Heart right ventricle (tissue), 16 donors: ENCODE measurements at regions not wholly inside any gene's neighbourhood (a gene's known extent, or its start where the extent isn't known, plus 50 kb on each side); places are given as distances from the start of the nearest gene placed in this dataset.

ENCODE experiments used
- ATAC-seq, 8 donors: fragments of 200-7000 bp; cut with Tn5 transposase; one replicate each; pipeline ENCODE4 v1.9.1; 2020; ENCODE audit warnings: mild to moderate bottlenecking in 8 of 8, moderate library complexity in 8 of 8, moderate number of reproducible peaks in 1 of 8
- DNase-seq, 2 donors: peaks; one replicate each; pipeline ENCODE4 v3.0.0-alpha.2; 2020
- H3K27ac ChIP-seq, 10 donors: fragments of 200-600 bp; sonication (generic) in 2 of 10; one replicate each; pipeline versions ENCODE4 v1.5.0 to v1.8.0; 2020 to 2022; ENCODE audit warnings: mild to moderate bottlenecking in 3 of 10
- H3K27me3 ChIP-seq, 7 donors: fragments of 200-600 bp; one replicate each; pipeline ENCODE4 v1.8.0; 2021 to 2022; ENCODE audit warnings: mild to moderate bottlenecking in 2 of 7
- H3K36me3 ChIP-seq, 9 donors: fragments of 200-600 bp; sonication (generic) in 1 of 9; one replicate each; pipeline versions ENCODE4 v1.5.0 to v1.8.0; 2020 to 2022; ENCODE audit warnings: mild to moderate bottlenecking in 2 of 9
- H3K4me1 ChIP-seq, 9 donors: fragments of 200-600 bp; sonication (generic) in 1 of 9; one replicate each; pipeline versions ENCODE4 v1.5.0 to v1.8.0; 2020 to 2022; ENCODE audit warnings: mild to moderate bottlenecking in 4 of 9
- H3K4me3 ChIP-seq, 10 donors: fragments of 200-600 bp; sonication (generic) in 2 of 10; one replicate each; pipeline versions ENCODE4 v1.5.0 to v1.8.0; 2020 to 2022; ENCODE audit warnings: mild to moderate bottlenecking in 7 of 10, moderate library complexity in 2 of 10
- H3K9me3 ChIP-seq, 11 donors: fragments of 200-600 bp in 10 of 11; sonication (generic) in 2 of 11; one replicate each; pipeline versions ENCODE4 v1.5.0 to v1.8.0; 2013 to 2022; ENCODE audit warnings: mild to moderate bottlenecking in 2 of 11, control low read depth in 1 of 11, moderate library complexity in 1 of 11
- CTCF ChIP-seq, 9 donors: fragments of 200-600 bp; sonication (generic) in 2 of 9; IDR thresholded peaks; one replicate each; pipeline versions ENCODE4 v1.5.0 to v1.8.0; 2021 to 2022; ENCODE audit warnings: antibody characterized with exemption in 9 of 9, mild to moderate bottlenecking in 5 of 9, moderate library complexity in 1 of 9
- WGBS, 2 donors: extraction: QIAGEN DNeasy Blood & Tissue Kit; methylation state at CpG; one replicate each; pipeline ENCODE4 v1.1.7; 2013; ENCODE audit warnings: inconsistent platforms in 1 of 2; 5-methylcytosine and 5-hydroxymethylcytosine counted together
- intact Hi-C, 10 donors: fragments of 100-400 bp; cut with DNase I; formaldehyde crosslinking; loops; one replicate each; pipeline versions ENCODE4 v1.11.1 to v1.14.2; 2022
- donor health status: Arrhythmogenic right ventricular cardiomyopathy.
- donor health status: ischemic (EF 13 %, LVEDD 7.1; RV severe dilation, severe dysfunction).
- donor health status: healthy with polysubstance abuse.
- donor health status: DM: no; HTN: yes; CAD: no.
- donor health status: DM: no; HTN: no; CAD: no.
- donor health status: ischemic (EF 25% LVEDD 6.9; RV normal size, moderate dysfunction).
- donor health status: ischemic (EF 25% LVEDD 5.7; RV mildly dilated, moderate dysfunction).
- donor health status: healthy.
- donor health status: DM: yes; HTN: yes; CAD: no.
- donor health status: Ischemic cardiomyopathy.
- donor health status: ischemic (EF 35%, LVEDD 5.7; RV mildly dilated, moderate dysfunction).
- donor health status: nonischemic (EF 11% LVEDD 7.7; RV severe dilation, severe dysfunction).
- donor health status: DM: yes; HTN: yes; CAD: no.
- donor health status: PGD.
- donor health status: ischemic (EF 29% LVEDD 5.4; RV normal size, mild dysfunction).
- donor health status: nonischemic (EF 23%, LVEDD 6.1; RV moderate dilation, normal function).

- no peak overlapping the region for H3K4me3 ChIP-seq
- peaks cover 0 to 65% (median 31%) of the 10 kb centered on the region in 7 donors for H3K27me3 ChIP-seq
- no peak for TF ChIP-seq CTCF (IDR thresholded peaks at IDR 0.05)
- no peak for ATAC-seq
- intact Hi-C loops, result no loop called here
- no peaks in the 10 kb centered on the region for H3K4me1 ChIP-seq
- no peaks in the 10 kb centered on the region for H3K9me3 ChIP-seq
- H3K27ac ChIP-seq, result no peak overlapping the region
- WGBS, 2 donors, result 64 to 69% methylated on average over 4 of the region's 4 CpGs
- DNase-seq, result no peak
- H3K36me3 ChIP-seq, result no peaks in the 10 kb centered on the region
Measured at GRCh38 chr15:77689821-77690220, 57.1 kb upstream of the LINGO1 start.

- H3K27me3 ChIP-seq, result peaks cover 0 to 62% (median 29%) of the 10 kb centered on the region in 7 donors
- intact Hi-C loops, result no loop called here
Measured at GRCh38 chr15:77688693-77689092, 56.0 kb upstream of the LINGO1 start.

DNA sequence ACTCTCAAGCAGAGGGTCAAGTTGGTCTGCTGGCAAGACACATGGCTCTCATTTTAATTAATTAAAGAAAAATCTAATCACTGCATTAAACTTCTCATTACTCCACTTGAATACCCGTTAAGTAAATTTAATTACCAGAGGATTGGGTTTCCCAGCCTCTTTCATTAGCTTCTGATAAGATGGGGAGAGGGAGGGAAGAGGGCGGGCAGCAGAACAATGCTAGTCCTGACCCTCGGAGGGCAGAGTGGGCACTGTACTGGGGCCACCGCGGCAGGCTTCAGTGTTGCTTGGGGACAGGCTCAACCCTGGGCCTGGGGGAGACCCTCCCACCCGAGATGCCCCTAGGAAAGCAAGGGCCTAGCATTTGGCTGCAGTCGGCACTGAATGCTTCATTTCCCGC lies 55.6 kb upstream of the LINGO1 start:
- no peak overlapping the region for H3K27ac ChIP-seq
- no peak for TF ChIP-seq CTCF (IDR thresholded peaks at IDR 0.05)
- H3K9me3 ChIP-seq, result no peaks in the 10 kb centered on the region
- 71 to 90% methylated on average over 8 of the region's 8 CpGs for WGBS, 2 donors
- H3K4me3 ChIP-seq, result no peak overlapping the region
- ATAC-seq (no peak), DNase-seq (no peak)
- intact Hi-C loops, result no loop called here
- H3K4me1 ChIP-seq, result no peaks in the 10 kb centered on the region
- H3K36me3 ChIP-seq, result no peaks in the 10 kb centered on the region
- peaks cover 0 to 58% (median 28%) of the 10 kb centered on the region in 7 donors for H3K27me3 ChIP-seq

More at GRCh38 chr15:77688693-77689092, 56.0 kb upstream of the LINGO1 start:
- Histone ChIP-seq H3K27ac (no peak overlapping the region), H3K9me3 (no peaks in the 10 kb centered on the region), H3K36me3 (no peaks in the 10 kb centered on the region), H3K4me1 (no peaks in the 10 kb centered on the region), H3K4me3 (no peak overlapping the region)
- WGBS, 2 donors, result 85 to 87% methylated on average over 2 of the region's 2 CpGs
- DNase-seq (no peak), ATAC-seq (no peak)
- no peak for TF ChIP-seq CTCF (IDR thresholded peaks at IDR 0.05)

GRCh38 chr15:77685082-77685815 lies 52.5 kb upstream of the LINGO1 start:
- WGBS, 2 donors, result 83 to 84% methylated on average over 7 of the region's 7 CpGs
- H3K27me3 ChIP-seq, result peaks cover 0 to 30% (median 11%) of the 10 kb centered on the region in 7 donors
- no peak overlapping the region for H3K27ac ChIP-seq
- no peak for ATAC-seq
- H3K4me3 ChIP-seq, result no peak overlapping the region
- intact Hi-C loops, result no loop called here
- H3K36me3 ChIP-seq, result no peaks in the 10 kb centered on the region
- DNase-seq, result no peak
- TF ChIP-seq CTCF (IDR thresholded peaks at IDR 0.05), result no peak
- H3K4me1 ChIP-seq, result no peaks in the 10 kb centered on the region
- H3K9me3 ChIP-seq, result no peaks in the 10 kb centered on the region
